GM12878 (cell line): ENCODE measurements at regions not wholly inside any gene's neighbourhood (a gene's known extent, or its start where the extent isn't known, plus 50 kb on each side); places are given as distances from the start of the nearest gene placed in this dataset.

ENCODE experiments used
- ATAC-seq: fragments of 200-7000 bp; cut with Tn5 transposase; 3 replicates; pipeline ENCODE4 v1.9.1; 2020; ENCODE audit warnings: mild to moderate bottlenecking, moderate library complexity
- BruUV-seq: library from RNA; stranded (reverse); fragments of 400-500 nt; replicated peaks from 2 replicates; lab custom pipeline; 2021; lab: Mats Ljungman, UMichigan
- CTCF ChIA-PET: fragments of 300-600 bp; sonication (Branson Sonifier 250); formaldehyde crosslinking; extraction: SDS; loops from one replicate; lab custom pipeline; 2021; ENCODE audit warnings: inconsistent platforms; lab: Yijun Ruan, JAX
- POLR2A ChIA-PET: fragments of 350-600 bp; formaldehyde crosslinking; extraction: SDS; loops from one replicate; lab custom pipeline; 2021; ENCODE audit warnings: inconsistent platforms; lab: Charles Lee
- RAD21 ChIA-PET: fragments of 300-600 bp; sonication (Branson Sonifier 250); formaldehyde crosslinking; loops from one replicate; lab custom pipeline; 2023; ENCODE audit warnings: antibody characterized with exemption; ENCODE audit not compliant: unreplicated experiment; lab: Charles Lee
- SMC1A ChIA-PET: fragments of 300-600 bp; sonication (Branson Sonifier 250); formaldehyde crosslinking; loops from one replicate; lab custom pipeline; 2023; ENCODE audit not compliant: unreplicated experiment, uncharacterized antibody; lab: Charles Lee
- DNase-seq: peaks from one replicate; pipeline ENCODE4 v3.0.0-alpha.2; 2011; ENCODE audit warnings: low read depth, low spot score
- FAIRE-seq: peaks from 3 replicates; lab custom pipeline; 2011; peaks lifted over from hg19 to GRCh38; lab: Jason Lieb, UNC
- H2AFZ ChIP-seq: 2 replicates; pipeline ENCODE4 v1.6.0; 2011; ENCODE audit warnings: low read depth, low read length, control low read depth; ENCODE audit not compliant: control insufficient read depth
- H3K27ac ChIP-seq: 2 replicates; pipeline ENCODE4 v1.5.1; 2011; ENCODE audit warnings: control low read depth; ENCODE audit not compliant: control insufficient read depth, insufficient read depth
- H3K27me3 ChIP-seq, 2 experiments: replicated peaks in 1 of 2; 2 replicates each; pipeline versions ENCODE4 v1.6.0 to v1.6.1; 2011; ENCODE audit warnings: low read length in 1 of 2; ENCODE audit not compliant: control insufficient read depth in 2 of 2, insufficient read depth in 2 of 2
- H3K36me3 ChIP-seq, 2 experiments: 2 replicates each; pipeline ENCODE4 v1.5.1; 2011; ENCODE audit warnings: low read length in 1 of 2; ENCODE audit not compliant: control insufficient read depth in 2 of 2, insufficient read depth in 2 of 2
- H3K4me1 ChIP-seq: 2 replicates; pipeline ENCODE4 v1.6.1; 2011; ENCODE audit warnings: mild to moderate bottlenecking, low read length, moderate library complexity, mixed read lengths; ENCODE audit not compliant: control insufficient read depth, insufficient read depth
- H3K4me2 ChIP-seq: 2 replicates; pipeline ENCODE4 v1.6.0; 2011; ENCODE audit warnings: control low read depth; ENCODE audit not compliant: control insufficient read depth, insufficient read depth
- H3K4me3 ChIP-seq: fragments of 200-600 bp; sonication (generic); 2 replicates; pipeline ENCODE4 v1.5.1; 2016
- H3K79me2 ChIP-seq: 2 replicates; pipeline ENCODE4 v1.6.0; 2011; ENCODE audit warnings: low read length; ENCODE audit not compliant: control insufficient read depth, insufficient read depth
- H3K9ac ChIP-seq: 2 replicates; pipeline ENCODE4 v1.8.0; 2011; ENCODE audit warnings: low read length, control low read depth, mixed read lengths; ENCODE audit not compliant: control insufficient read depth, insufficient read depth
- H3K9me3 ChIP-seq: replicated peaks from 3 replicates; pipeline ENCODE4 v1.5.1; 2011; ENCODE audit warnings: mild to moderate bottlenecking, low read length; ENCODE audit not compliant: control insufficient read depth, insufficient read depth
- H4K20me1 ChIP-seq: 2 replicates; pipeline ENCODE4 v1.6.0; 2011; ENCODE audit not compliant: control insufficient read depth, insufficient read depth
- CBFB ChIP-seq: IDR thresholded peaks from 2 replicates; pipeline ENCODE4 v1.6.1; 2016; ENCODE audit warnings: antibody characterized with exemption, low read depth
- CBX3 ChIP-seq: fragments of 200-600 bp; sonication (generic); IDR thresholded peaks from 2 replicates; pipeline ENCODE4 v1.6.1; 2016; ENCODE audit warnings: low read depth, borderline replicate concordance
- CREM ChIP-seq: IDR thresholded peaks from 2 replicates; pipeline ENCODE4 v1.6.1; 2014; ENCODE audit warnings: antibody characterized with exemption, low read depth
- EED ChIP-seq: sonication (generic); IDR thresholded peaks from 2 replicates; pipeline ENCODE4 v1.6.1; 2016; ENCODE audit warnings: antibody characterized with exemption, low read depth
- EGR1 ChIP-seq, 2 experiments: IDR thresholded peaks; 1 replicate in 1 of 2; 2 replicates in 1 of 2; pipeline ENCODE4 v1.6.1; 2011 to 2012; ENCODE audit warnings: low read depth in 2 of 2, low read length in 2 of 2, borderline replicate concordance in 1 of 2, mild to moderate bottlenecking in 1 of 2, moderate library complexity in 1 of 2
- FOXK2 ChIP-seq: fragments of 450-650 bp; IDR thresholded peaks from 2 replicates; pipeline ENCODE4 v1.6.1; 2017; ENCODE audit warnings: mild to moderate bottlenecking, moderate library complexity
- GABPA ChIP-seq: IDR thresholded peaks from 2 replicates; pipeline ENCODE4 v1.6.1; 2014; ENCODE audit warnings: antibody characterized with exemption, low read depth, mild to moderate bottlenecking, inconsistent platforms
- IKZF1 ChIP-seq: fragments of 450-650 bp; conservative IDR thresholded peaks from 2 replicates; pipeline ENCODE4 v1.6.1; 2017; ENCODE audit warnings: antibody characterized with exemption, mild to moderate bottlenecking
- JUNB ChIP-seq: IDR thresholded peaks from 2 replicates; pipeline ENCODE4 v1.6.1; 2016; ENCODE audit warnings: antibody characterized with exemption, mild to moderate bottlenecking
- MTA3 ChIP-seq: IDR thresholded peaks from 2 replicates; pipeline ENCODE4 v1.6.1; 2012; ENCODE audit warnings: low read length, inconsistent platforms, borderline replicate concordance
- NFIC ChIP-seq: IDR thresholded peaks from 2 replicates; pipeline ENCODE4 v1.6.1; 2012; ENCODE audit warnings: low read depth, mild to moderate bottlenecking, inconsistent platforms, low read length, moderate library complexity
- SREBF1 ChIP-seq: IDR thresholded peaks from 2 replicates; pipeline ENCODE4 v1.6.1; 2012; ENCODE audit warnings: mild to moderate bottlenecking, low read length
- SUZ12 ChIP-seq: fragments of 200-600 bp; sonication (generic); IDR thresholded peaks from one replicate; pipeline ENCODE4 v1.6.1; 2018; ENCODE audit warnings: antibody characterized with exemption, mild to moderate bottlenecking; ENCODE audit not compliant: unreplicated experiment
- TCF7 ChIP-seq: IDR thresholded peaks from 2 replicates; pipeline ENCODE4 v1.6.1; 2014; ENCODE audit warnings: antibody characterized with exemption, borderline replicate concordance
- WGBS: methylation state at CpG from one replicate; pipeline ENCODE4 v1.1.6; 2016; ENCODE audit warnings: low lambda C conversion rate; ENCODE audit not compliant: insufficient replicate concordance, insufficient coverage; ENCODE audit errors: missing lambda C conversion rate; 5-methylcytosine and 5-hydroxymethylcytosine counted together
- in situ Hi-C: fragments of 300-500 bp; cut with MboI; formaldehyde crosslinking; loops from 9 replicates; pipeline ENCODE4 v1.14.3; 2018; ENCODE audit warnings: mixed read lengths
- intact Hi-C: fragments of 100-400 bp; cut with micrococcal nuclease; formaldehyde crosslinking; loops from one replicate; pipeline ENCODE4 v1.14.2; 2022; ENCODE audit not compliant: unreplicated experiment
- TF ChIP-seq, protein P1 (sequence below): fragments of 450-650 bp; formaldehyde crosslinking; IDR thresholded peaks from 2 replicates; pipeline ENCODE4 v1.4.0; 2020; ENCODE audit warnings: mild to moderate bottlenecking, moderate library complexity
- TF ChIP-seq, protein P2 (sequence below): fragments of 450-650 bp; IDR thresholded peaks from 2 replicates; pipeline ENCODE4 v1.6.1; 2016; ENCODE audit warnings: mild to moderate bottlenecking, moderate library complexity, borderline replicate concordance

DNA sequence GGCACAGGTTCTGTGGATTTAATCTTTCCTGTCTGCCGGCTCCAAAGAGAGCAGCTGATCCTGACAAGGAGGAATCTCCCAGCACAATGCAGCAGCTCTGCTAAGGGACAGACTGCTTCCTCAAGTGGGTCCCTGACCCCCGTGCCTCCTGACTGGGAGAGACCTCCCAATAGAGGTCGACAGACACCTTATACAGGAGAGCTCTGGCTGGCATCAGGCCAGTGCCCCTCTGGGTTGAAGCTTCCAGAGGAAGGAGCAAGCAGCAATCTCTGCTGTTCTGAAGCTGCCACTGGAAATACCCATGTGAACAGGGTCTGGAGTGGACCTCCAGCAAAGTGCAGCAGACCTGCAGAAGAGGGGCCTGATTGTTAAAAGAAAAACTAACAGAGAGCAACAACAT lies 630.2 kb upstream of the FTMT start:
- SMC1A ChIA-PET = no interaction called here
- no TSS peak for BruUV-seq
- FAIRE-seq = no peak
- TF ChIP-seq EGR1 (IDR thresholded peaks at IDR 0.05; ENCODE audit: borderline replicate concordance in 1 of 2, low read depth in 2 of 2, low read length in 2 of 2) (no peak), IKZF1 (no peak), MTA3 (no peak), CBFB (no peak), JUNB (no peak), EED (no peak), NFIC (no peak), SUZ12 (no peak), SREBF1 (no peak), CBX3 (no peak), GABPA (no peak), FOXK2 (no peak), CREM (no peak), TCF7 (no peak)
- TF ChIP-seq, protein P1, sequence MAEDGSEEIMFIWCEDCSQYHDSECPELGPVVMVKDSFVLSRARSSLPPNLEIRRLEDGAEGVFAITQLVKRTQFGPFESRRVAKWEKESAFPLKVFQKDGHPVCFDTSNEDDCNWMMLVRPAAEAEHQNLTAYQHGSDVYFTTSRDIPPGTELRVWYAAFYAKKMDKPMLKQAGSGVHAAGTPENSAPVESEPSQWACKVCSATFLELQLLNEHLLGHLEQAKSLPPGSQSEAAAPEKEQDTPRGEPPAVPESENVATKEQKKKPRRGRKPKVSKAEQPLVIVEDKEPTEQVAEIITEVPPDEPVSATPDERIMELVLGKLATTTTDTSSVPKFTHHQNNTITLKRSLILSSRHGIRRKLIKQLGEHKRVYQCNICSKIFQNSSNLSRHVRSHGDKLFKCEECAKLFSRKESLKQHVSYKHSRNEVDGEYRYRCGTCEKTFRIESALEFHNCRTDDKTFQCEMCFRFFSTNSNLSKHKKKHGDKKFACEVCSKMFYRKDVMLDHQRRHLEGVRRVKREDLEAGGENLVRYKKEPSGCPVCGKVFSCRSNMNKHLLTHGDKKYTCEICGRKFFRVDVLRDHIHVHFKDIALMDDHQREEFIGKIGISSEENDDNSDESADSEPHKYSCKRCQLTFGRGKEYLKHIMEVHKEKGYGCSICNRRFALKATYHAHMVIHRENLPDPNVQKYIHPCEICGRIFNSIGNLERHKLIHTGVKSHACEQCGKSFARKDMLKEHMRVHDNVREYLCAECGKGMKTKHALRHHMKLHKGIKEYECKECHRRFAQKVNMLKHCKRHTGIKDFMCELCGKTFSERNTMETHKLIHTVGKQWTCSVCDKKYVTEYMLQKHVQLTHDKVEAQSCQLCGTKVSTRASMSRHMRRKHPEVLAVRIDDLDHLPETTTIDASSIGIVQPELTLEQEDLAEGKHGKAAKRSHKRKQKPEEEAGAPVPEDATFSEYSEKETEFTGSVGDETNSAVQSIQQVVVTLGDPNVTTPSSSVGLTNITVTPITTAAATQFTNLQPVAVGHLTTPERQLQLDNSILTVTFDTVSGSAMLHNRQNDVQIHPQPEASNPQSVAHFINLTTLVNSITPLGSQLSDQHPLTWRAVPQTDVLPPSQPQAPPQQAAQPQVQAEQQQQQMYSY (CRISPR knock-in tag) = no peak
- TF ChIP-seq, protein P2, sequence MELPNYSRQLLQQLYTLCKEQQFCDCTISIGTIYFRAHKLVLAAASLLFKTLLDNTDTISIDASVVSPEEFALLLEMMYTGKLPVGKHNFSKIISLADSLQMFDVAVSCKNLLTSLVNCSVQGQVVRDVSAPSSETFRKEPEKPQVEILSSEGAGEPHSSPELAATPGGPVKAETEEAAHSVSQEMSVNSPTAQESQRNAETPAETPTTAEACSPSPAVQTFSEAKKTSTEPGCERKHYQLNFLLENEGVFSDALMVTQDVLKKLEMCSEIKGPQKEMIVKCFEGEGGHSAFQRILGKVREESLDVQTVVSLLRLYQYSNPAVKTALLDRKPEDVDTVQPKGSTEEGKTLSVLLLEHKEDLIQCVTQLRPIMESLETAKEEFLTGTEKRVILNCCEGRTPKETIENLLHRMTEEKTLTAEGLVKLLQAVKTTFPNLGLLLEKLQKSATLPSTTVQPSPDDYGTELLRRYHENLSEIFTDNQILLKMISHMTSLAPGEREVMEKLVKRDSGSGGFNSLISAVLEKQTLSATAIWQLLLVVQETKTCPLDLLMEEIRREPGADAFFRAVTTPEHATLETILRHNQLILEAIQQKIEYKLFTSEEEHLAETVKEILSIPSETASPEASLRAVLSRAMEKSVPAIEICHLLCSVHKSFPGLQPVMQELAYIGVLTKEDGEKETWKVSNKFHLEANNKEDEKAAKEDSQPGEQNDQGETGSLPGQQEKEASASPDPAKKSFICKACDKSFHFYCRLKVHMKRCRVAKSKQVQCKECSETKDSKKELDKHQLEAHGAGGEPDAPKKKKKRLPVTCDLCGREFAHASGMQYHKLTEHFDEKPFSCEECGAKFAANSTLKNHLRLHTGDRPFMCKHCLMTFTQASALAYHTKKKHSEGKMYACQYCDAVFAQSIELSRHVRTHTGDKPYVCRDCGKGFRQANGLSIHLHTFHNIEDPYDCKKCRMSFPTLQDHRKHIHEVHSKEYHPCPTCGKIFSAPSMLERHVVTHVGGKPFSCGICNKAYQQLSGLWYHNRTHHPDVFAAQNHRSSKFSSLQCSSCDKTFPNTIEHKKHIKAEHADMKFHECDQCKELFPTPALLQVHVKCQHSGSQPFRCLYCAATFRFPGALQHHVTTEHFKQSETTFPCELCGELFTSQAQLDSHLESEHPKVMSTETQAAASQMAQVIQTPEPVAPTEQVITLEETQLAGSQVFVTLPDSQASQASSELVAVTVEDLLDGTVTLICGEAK = no peak

More for the DNA sequence above, 630.2 kb upstream of the FTMT start:
- Histone ChIP-seq H3K9me3 (no peaks in the 10 kb centered on the region), H3K27me3 (no peaks in the 10 kb centered on the region), H4K20me1 (no peaks in the 10 kb centered on the region), H2AFZ (no peak overlapping the region), H3K79me2 (no peaks in the 10 kb centered on the region), H3K9ac (no peak overlapping the region), H3K4me2 (no peak overlapping the region), H3K4me1 (no peaks in the 10 kb centered on the region), H3K27ac (no peak overlapping the region), H3K4me3 (no peak overlapping the region), H3K36me3 (no peaks in the 10 kb centered on the region)
- ATAC-seq (no peak), DNase-seq (no peak)
- in situ Hi-C loops (no loop called here), intact Hi-C loops (no loop called here)
- CTCF ChIA-PET = no interaction called here
- 22% methylated on average over 3 of the region's 3 CpGs for WGBS
- RAD21 ChIA-PET = no interaction called here
- POLR2A ChIA-PET = no interaction called here
